Osteoblast (primary cell): ENCODE measurements at regions not wholly inside any gene's neighbourhood (a gene's known extent, or its start where the extent isn't known, plus 50 kb on each side); places are given as distances from the start of the nearest gene placed in this dataset.
"Not testable (repeated sequence)": the region's sequence is repeated elsewhere in the genome, so short reads cannot be mapped to it uniquely, and the experiment has no call there.

Experiments
- DNase-seq: peaks from one replicate; pipeline ENCODE4 v3.0.0; 2011; ENCODE audit warnings: low spot score, mixed read lengths; ENCODE audit not compliant: insufficient read length; ENCODE audit errors: missing footprints
- H2AFZ ChIP-seq: 2 replicates; pipeline ENCODE4 v1.6.0; 2011; ENCODE audit warnings: mild to moderate bottlenecking, low read length
- H3K27ac ChIP-seq: 2 replicates; pipeline ENCODE4 v1.5.1; 2011; ENCODE audit warnings: mild to moderate bottlenecking, low read depth, low read length, moderate library complexity
- H3K27me3 ChIP-seq: 2 replicates; pipeline ENCODE4 v1.6.0; 2012; ENCODE audit warnings: mild to moderate bottlenecking, control low read depth, inconsistent platforms, low read length, moderate library complexity; ENCODE audit not compliant: insufficient read depth
- H3K36me3 ChIP-seq: 2 replicates; pipeline ENCODE4 v1.5.1; 2011; ENCODE audit warnings: mild to moderate bottlenecking, low read length, control low read depth, moderate library complexity; ENCODE audit not compliant: insufficient read depth
- H3K4me1 ChIP-seq: 2 replicates; pipeline ENCODE4 v1.5.1; 2011; ENCODE audit warnings: mild to moderate bottlenecking, low read length, control low read depth, moderate library complexity; ENCODE audit not compliant: insufficient read depth
- H3K4me2 ChIP-seq: 2 replicates; pipeline ENCODE4 v1.6.0; 2011; ENCODE audit warnings: mild to moderate bottlenecking, low read length; ENCODE audit not compliant: insufficient read depth
- H3K4me3 ChIP-seq: fragments of 200-600 bp; sonication (generic); 3 replicates; pipeline ENCODE4 v1.5.1; 2012; ENCODE audit warnings: mild to moderate bottlenecking, low read length, inconsistent platforms; ENCODE audit not compliant: insufficient read depth
- H3K79me2 ChIP-seq: 2 replicates; pipeline ENCODE4 v1.6.0; 2012; ENCODE audit warnings: mild to moderate bottlenecking, low read length, control low read depth, inconsistent platforms; ENCODE audit not compliant: insufficient read depth
- H3K9me3 ChIP-seq: 2 replicates; pipeline ENCODE4 v1.5.1; 2011; ENCODE audit warnings: low read depth, low read length, control low read depth
- H4K20me1 ChIP-seq: 2 replicates; pipeline ENCODE4 v1.6.0; 2012; ENCODE audit warnings: mild to moderate bottlenecking, low read length, control low read depth; ENCODE audit not compliant: insufficient read depth
- CTCF ChIP-seq: IDR thresholded peaks from 2 replicates; pipeline ENCODE4 v1.5.1; 2011; ENCODE audit warnings: mild to moderate bottlenecking, low read depth, low read length, moderate library complexity; ENCODE audit errors: extremely low read depth

- Histone ChIP-seq H2AFZ (no peak overlapping the region), H3K9me3 (no peaks in the 10 kb centered on the region)
- no peak for TF ChIP-seq CTCF
Observed at GRCh38 chr6:78259935-78260334, 607.1 kb downstream of the MEI4 start.

GRCh38 chr6:78260427-78260826, 606.9 kb upstream of the IRAK1BP1 start:
- not testable (repeated sequence) for H2AFZ ChIP-seq, H3K9me3 ChIP-seq, H4K20me1 ChIP-seq, DNase-seq, H3K4me2 ChIP-seq, H3K79me2 ChIP-seq, H3K36me3 ChIP-seq, H3K4me1 ChIP-seq, H3K27ac ChIP-seq, H3K4me3 ChIP-seq, H3K27me3 ChIP-seq

More at GRCh38 chr6:78259935-78260334, 607.1 kb downstream of the MEI4 start:
- no peak overlapping the region for H3K4me2 ChIP-seq
- no peak overlapping the region for H3K27ac ChIP-seq
- H3K4me1 ChIP-seq, result no peaks in the 10 kb centered on the region
- H3K36me3 ChIP-seq, result no peaks in the 10 kb centered on the region
- DNase-seq, result no peak
- H3K4me3 ChIP-seq, result no peak overlapping the region
- H4K20me1 ChIP-seq, result no peaks in the 10 kb centered on the region
- no peaks in the 10 kb centered on the region for H3K27me3 ChIP-seq
- no peaks in the 10 kb centered on the region for H3K79me2 ChIP-seq

- H3K9me3 ChIP-seq, result no peaks in the 10 kb centered on the region
- no peak overlapping the region for H2AFZ ChIP-seq
- H3K4me2 ChIP-seq, result no peak overlapping the region
- H4K20me1 ChIP-seq, result no peaks in the 10 kb centered on the region
- H3K27me3 ChIP-seq, result no peaks in the 10 kb centered on the region
- no peak for DNase-seq
- TF ChIP-seq CTCF, result no peak
- no peaks in the 10 kb centered on the region for H3K36me3 ChIP-seq
- H3K4me3 ChIP-seq, result no peak overlapping the region
- no peaks in the 10 kb centered on the region for H3K79me2 ChIP-seq
- no peak overlapping the region for H3K27ac ChIP-seq
- no peaks in the 10 kb centered on the region for H3K4me1 ChIP-seq
Observed at GRCh38 chr6:78268591-78269452, 598.5 kb upstream of the IRAK1BP1 start.

- no peak overlapping the region for H3K4me3 ChIP-seq
- H2AFZ ChIP-seq, result no peak overlapping the region
- no peaks in the 10 kb centered on the region for H3K36me3 ChIP-seq
- no peak for TF ChIP-seq CTCF
- H4K20me1 ChIP-seq, result no peaks in the 10 kb centered on the region
- H3K9me3 ChIP-seq, result no peaks in the 10 kb centered on the region
- H3K4me2 ChIP-seq, result no peak overlapping the region
- no peaks in the 10 kb centered on the region for H3K4me1 ChIP-seq
- DNase-seq, result no peak
- no peak overlapping the region for H3K27ac ChIP-seq
- no peaks in the 10 kb centered on the region for H3K79me2 ChIP-seq
- no peaks in the 10 kb centered on the region for H3K27me3 ChIP-seq
Observed at GRCh38 chr6:78300885-78301284, 566.5 kb upstream of the IRAK1BP1 start.
